SU-DHL-6 (cell line): ENCODE measurements at regions not wholly inside any gene's neighbourhood (a gene's known extent, or its start where the extent isn't known, plus 50 kb on each side); places are given as distances from the start of the nearest gene placed in this dataset.

Experiments used
- H2AFZ ChIP-seq: fragments of 200-600 bp; sonication (generic); 2 replicates; pipeline ENCODE4 v1.6.1; 2014; ENCODE audit warnings: low read depth, mild to moderate bottlenecking, moderate library complexity, mixed read lengths, antibody characterized with exemption, low read length; ENCODE audit not compliant: severe bottlenecking
- H3F3A ChIP-seq: fragments of 200-600 bp; shearing (Covaris generic); 2 replicates; pipeline ENCODE4 v1.6.0; 2016; ENCODE audit warnings: antibody characterized with exemption, mild to moderate bottlenecking; ENCODE audit not compliant: insufficient read depth
- H3K27ac ChIP-seq: fragments of 200-600 bp; sonication (generic); 2 replicates; pipeline ENCODE4 v1.5.1; 2016; ENCODE audit warnings: low read depth, mild to moderate bottlenecking, low read length, moderate library complexity, mixed read lengths
- H3K27me3 ChIP-seq: fragments of 200-600 bp; sonication (generic), shearing (Covaris generic); 2 replicates; pipeline ENCODE4 v1.6.0; 2014; ENCODE audit warnings: mild to moderate bottlenecking, low read length
- H3K36me3 ChIP-seq: fragments of 200-600 bp; sonication (generic); 2 replicates; pipeline ENCODE4 v1.6.1; 2014; ENCODE audit warnings: mild to moderate bottlenecking, low read length, mixed read lengths
- H3K4me2 ChIP-seq: fragments of 300-600, 200-600 bp; shearing (Covaris generic), sonication (generic); 2 replicates; pipeline ENCODE4 v1.6.0; 2014; ENCODE audit warnings: low read length, low read depth, mild to moderate bottlenecking; ENCODE audit not compliant: poor library complexity, severe bottlenecking
- H3K4me3 ChIP-seq: fragments of 200-600 bp; sonication (generic); 2 replicates; pipeline ENCODE4 v1.5.1; 2014; ENCODE audit warnings: antibody characterized with exemption, low read length, mild to moderate bottlenecking, mixed read lengths; ENCODE audit not compliant: insufficient read depth, poor library complexity, severe bottlenecking
- H3K79me2 ChIP-seq: fragments of 200-600 bp; sonication (generic); 2 replicates; pipeline ENCODE4 v1.6.1; 2014; ENCODE audit warnings: mild to moderate bottlenecking, low read length, moderate library complexity; ENCODE audit not compliant: insufficient read depth
- H3K9ac ChIP-seq: fragments of 200-600 bp; sonication (generic); 2 replicates; pipeline ENCODE4 v1.7.0; 2014; ENCODE audit warnings: mild to moderate bottlenecking, low read length
- H3K9me2 ChIP-seq: fragments of 200-600 bp; sonication (generic); replicated peaks from 2 replicates; pipeline ENCODE4 v1.6.1; 2014; ENCODE audit warnings: low read length; ENCODE audit not compliant: insufficient read depth
- H3K9me3 ChIP-seq: fragments of 200-600 bp; sonication (generic); 2 replicates; pipeline ENCODE4 v1.6.1; 2014; ENCODE audit warnings: low read length, mixed read lengths; ENCODE audit not compliant: insufficient read depth
- H4K20me1 ChIP-seq: fragments of 200-600 bp; sonication (generic); 2 replicates; pipeline ENCODE4 v1.6.1; 2014; ENCODE audit warnings: low read depth, mild to moderate bottlenecking, antibody characterized with exemption, low read length, moderate library complexity, mixed read lengths
- EZH2phosphoT487 ChIP-seq: fragments of 200-600 bp; sonication (generic), shearing (Covaris generic); conservative IDR thresholded peaks from 2 replicates; pipeline ENCODE4 v1.6.1; 2018; ENCODE audit warnings: mild to moderate bottlenecking, antibody characterized with exemption, low read length, moderate library complexity, mixed read lengths
- TF ChIP-seq, protein P1 (sequence below): fragments of 200-600 bp; sonication (generic); IDR thresholded peaks from one replicate; pipeline ENCODE4 v1.5.1; 2017; ENCODE audit warnings: antibody characterized with exemption, mild to moderate bottlenecking, low read length, moderate library complexity; ENCODE audit not compliant: insufficient read depth, poor library complexity, severe bottlenecking

DNA sequence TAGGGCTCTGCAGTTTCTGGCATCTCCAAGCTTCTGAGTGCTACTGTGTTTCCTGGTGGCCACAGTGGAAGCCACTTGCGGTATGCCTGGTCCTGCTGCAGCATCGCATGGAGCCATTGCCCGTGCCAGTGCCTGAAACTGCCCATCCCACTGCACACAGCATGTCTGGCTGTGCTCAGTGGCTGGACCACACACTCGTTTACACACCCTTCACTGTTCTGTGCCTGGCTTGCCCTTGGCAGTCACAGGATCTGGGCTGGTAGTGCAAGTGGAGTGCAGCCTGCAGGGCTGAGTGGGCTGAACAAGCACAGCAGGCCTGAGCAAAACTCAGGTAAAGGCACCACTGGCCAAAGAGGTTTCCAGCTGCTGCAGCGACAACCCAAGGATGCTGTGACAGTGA lies 600.0 kb downstream of the SI start:
- no peaks in the 10 kb centered on the region for H3K36me3 ChIP-seq
- no peaks in the 10 kb centered on the region for H3F3A ChIP-seq
- no peaks in the 10 kb centered on the region for H3K79me2 ChIP-seq
- H3K9me3 ChIP-seq, result no peaks in the 10 kb centered on the region
- TF ChIP-seq, protein P1, sequence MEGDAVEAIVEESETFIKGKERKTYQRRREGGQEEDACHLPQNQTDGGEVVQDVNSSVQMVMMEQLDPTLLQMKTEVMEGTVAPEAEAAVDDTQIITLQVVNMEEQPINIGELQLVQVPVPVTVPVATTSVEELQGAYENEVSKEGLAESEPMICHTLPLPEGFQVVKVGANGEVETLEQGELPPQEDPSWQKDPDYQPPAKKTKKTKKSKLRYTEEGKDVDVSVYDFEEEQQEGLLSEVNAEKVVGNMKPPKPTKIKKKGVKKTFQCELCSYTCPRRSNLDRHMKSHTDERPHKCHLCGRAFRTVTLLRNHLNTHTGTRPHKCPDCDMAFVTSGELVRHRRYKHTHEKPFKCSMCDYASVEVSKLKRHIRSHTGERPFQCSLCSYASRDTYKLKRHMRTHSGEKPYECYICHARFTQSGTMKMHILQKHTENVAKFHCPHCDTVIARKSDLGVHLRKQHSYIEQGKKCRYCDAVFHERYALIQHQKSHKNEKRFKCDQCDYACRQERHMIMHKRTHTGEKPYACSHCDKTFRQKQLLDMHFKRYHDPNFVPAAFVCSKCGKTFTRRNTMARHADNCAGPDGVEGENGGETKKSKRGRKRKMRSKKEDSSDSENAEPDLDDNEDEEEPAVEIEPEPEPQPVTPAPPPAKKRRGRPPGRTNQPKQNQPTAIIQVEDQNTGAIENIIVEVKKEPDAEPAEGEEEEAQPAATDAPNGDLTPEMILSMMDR, result no peak
- TF ChIP-seq EZH2phosphoT487, result no peak
- no peak overlapping the region for H3K4me2 ChIP-seq
- H2AFZ ChIP-seq, result no peak overlapping the region
- no peak overlapping the region for H3K27ac ChIP-seq
- H3K9me2 ChIP-seq, result no peaks in the 10 kb centered on the region
- no peak overlapping the region for H3K9ac ChIP-seq
- H4K20me1 ChIP-seq, result no peaks in the 10 kb centered on the region
- no peaks in the 10 kb centered on the region for H3K27me3 ChIP-seq
- no peak overlapping the region for H3K4me3 ChIP-seq

DNA sequence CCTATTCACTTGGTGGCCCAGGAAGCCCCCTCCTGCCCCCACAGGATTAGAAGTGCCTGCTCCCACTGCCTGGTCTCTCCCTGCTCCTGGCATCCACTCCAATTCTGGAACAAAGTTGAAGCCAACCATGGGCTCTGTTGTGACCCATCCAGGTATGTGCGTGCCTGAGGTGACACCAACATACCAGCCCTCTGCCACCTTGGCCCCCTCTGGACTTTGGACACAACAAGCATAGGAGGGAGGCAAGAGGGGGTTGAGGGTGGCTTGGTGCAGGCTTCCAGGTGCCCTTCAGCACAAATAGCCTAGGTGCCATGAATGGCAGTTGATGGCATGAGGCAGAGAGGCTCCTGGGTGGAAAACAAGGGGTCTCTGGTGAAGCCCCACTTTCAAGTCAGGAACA lies 600.9 kb downstream of the SI start:
- no peak overlapping the region for H3K9ac ChIP-seq
- H2AFZ ChIP-seq, result no peak overlapping the region
- H3F3A ChIP-seq, result no peaks in the 10 kb centered on the region
- H3K27ac ChIP-seq, result no peak overlapping the region
- TF ChIP-seq EZH2phosphoT487, result no peak
- TF ChIP-seq, protein P1, result no peak
- H3K9me3 ChIP-seq, result no peaks in the 10 kb centered on the region
- no peak overlapping the region for H3K4me3 ChIP-seq
- H3K36me3 ChIP-seq, result no peaks in the 10 kb centered on the region
- no peaks in the 10 kb centered on the region for H3K9me2 ChIP-seq
- no peaks in the 10 kb centered on the region for H4K20me1 ChIP-seq
- no peak overlapping the region for H3K4me2 ChIP-seq
- H3K27me3 ChIP-seq, result no peaks in the 10 kb centered on the region
- no peaks in the 10 kb centered on the region for H3K79me2 ChIP-seq

DNA sequence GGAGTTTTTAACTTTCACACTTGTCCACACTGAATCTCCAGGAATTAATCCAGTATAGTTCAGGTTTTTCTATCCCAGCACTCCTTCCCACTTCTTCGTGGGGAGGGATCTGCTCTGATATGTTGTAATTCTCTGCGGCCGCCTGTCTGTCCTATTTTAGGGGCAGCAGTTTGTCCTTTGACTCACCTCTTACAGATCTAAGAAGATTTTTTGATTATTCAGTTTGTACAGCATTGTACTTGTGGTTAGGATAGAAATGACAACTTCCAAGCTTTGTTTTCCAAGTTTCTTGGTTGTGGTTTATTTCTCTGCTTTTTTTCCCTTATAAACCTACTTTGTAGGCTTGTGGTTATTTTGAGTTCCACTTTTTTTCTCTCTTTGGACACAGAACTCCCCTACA lies 601.7 kb downstream of the SI start:
- H2AFZ ChIP-seq, result no peak overlapping the region
- no peaks in the 10 kb centered on the region for H3K9me2 ChIP-seq
- TF ChIP-seq, protein P1, result no peak
- no peak for TF ChIP-seq EZH2phosphoT487
- no peak overlapping the region for H3K4me3 ChIP-seq
- no peaks in the 10 kb centered on the region for H3K79me2 ChIP-seq
- H3K9me3 ChIP-seq, result no peaks in the 10 kb centered on the region
- no peaks in the 10 kb centered on the region for H3K27me3 ChIP-seq
- no peak overlapping the region for H3K9ac ChIP-seq
- H4K20me1 ChIP-seq, result no peaks in the 10 kb centered on the region
- no peak overlapping the region for H3K27ac ChIP-seq
- no peak overlapping the region for H3K4me2 ChIP-seq
- H3F3A ChIP-seq, result no peaks in the 10 kb centered on the region
- H3K36me3 ChIP-seq, result no peaks in the 10 kb centered on the region

DNA sequence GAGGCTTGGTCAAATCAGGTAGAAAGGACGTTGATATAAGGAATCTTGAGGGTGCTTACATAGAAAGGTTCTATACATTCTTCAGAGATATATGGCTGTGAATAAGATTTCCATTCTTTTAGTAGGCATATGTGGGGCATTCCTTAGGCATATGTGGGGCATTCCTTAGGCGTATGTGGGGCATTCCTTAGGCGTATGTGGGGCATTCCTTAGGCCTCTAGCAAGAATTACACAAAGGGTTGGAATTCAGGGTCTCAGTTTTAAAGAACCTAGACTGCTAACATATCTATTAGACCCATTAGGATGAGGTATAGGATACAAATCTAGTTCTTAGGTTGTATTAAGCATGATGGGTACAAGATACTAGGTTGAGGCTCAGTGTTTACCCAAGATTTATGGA lies 607.8 kb downstream of the SI start:
- H4K20me1 ChIP-seq, result no peaks in the 10 kb centered on the region

More for the DNA sequence above, 607.8 kb downstream of the SI start:
- Histone ChIP-seq H3K36me3 (no peaks in the 10 kb centered on the region), H3K9ac (no peak overlapping the region), H3K27ac (no peak overlapping the region), H2AFZ (no peak overlapping the region), H3K4me2 (no peak overlapping the region), H3F3A (no peaks in the 10 kb centered on the region), H3K9me3 (peaks cover 18% of the 10 kb centered on the region; the same call in 1 of the 2 replicates), H3K79me2 (no peaks in the 10 kb centered on the region), H3K27me3 (no peaks in the 10 kb centered on the region), H3K4me3 (no peak overlapping the region), H3K9me2 (no peaks in the 10 kb centered on the region)
- TF ChIP-seq, protein P1, result no peak
- no peak for TF ChIP-seq EZH2phosphoT487
